ENCODE measurements at regions not wholly inside any gene's neighbourhood (a gene's known extent, or its start where the extent isn't known, plus 50 kb on each side); places are given as distances from the start of the nearest gene placed in this dataset.

DNA sequence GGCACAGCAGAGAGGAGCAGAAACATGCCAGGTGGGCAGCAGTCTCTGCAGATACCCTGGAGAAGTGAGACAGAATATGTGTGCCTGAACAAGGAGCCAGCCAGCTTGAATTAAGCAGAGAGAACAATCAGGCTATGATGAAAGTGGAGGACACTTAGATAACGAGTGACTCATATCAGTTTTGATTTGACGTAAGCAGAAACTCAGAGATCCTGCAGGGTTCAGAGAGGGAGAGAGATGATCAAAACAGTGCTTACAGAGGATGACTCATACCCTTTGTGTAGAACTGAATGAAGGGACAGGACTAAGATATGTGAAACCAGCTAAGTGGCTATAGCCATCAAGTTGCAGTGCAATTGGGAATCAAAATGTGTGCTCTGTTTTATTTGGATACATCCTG is 300.7 kb downstream of the TENT5A start:
- no peak overlapping the region for H3K27ac ChIP-seq (ENCODE audit: low read depth, low read length)
- 0 out of 2 replicates have a peak overlapping the region, but pooled peaks have one; percentile 16 for H3K9ac ChIP-seq (ENCODE audit: low read length)
- CTCF ChIA-PET = no interaction called here
- peaks cover 5 to 32% of the 10 kb centered on the region in 2 experiments; a peak in 3 of 4 replicates for H3K4me1 ChIP-seq (ENCODE audit: control insufficient read depth in 1 of 2, insufficient read depth in 2 of 2, low read length in 2 of 2)
- no peaks in the 10 kb centered on the region for H4K20me1 ChIP-seq (ENCODE audit: insufficient read depth)
- peak; percentile 98 for DNase-seq (ENCODE audit: low read depth, low spot score)
- H3K4me2 ChIP-seq (ENCODE audit: low read length) = peak overlapping the region; percentile 69
- no TSS peak for BruUV-seq (replicated peaks)
- POLR2A ChIA-PET = interaction anchor here (1.3 to 1.5 kb wide), 2 partner anchors 8 to 301 kb away, joined by 4 to 6 read pairs; partner anchors contain the start of gene TENT5A
- H2AFZ ChIP-seq (ENCODE audit: low read depth, low read length, poor library complexity, severe bottlenecking) = peak overlapping the region; percentile 80
- TF ChIP-seq YY1 (IDR thresholded peaks at IDR 0.05; ENCODE audit: extremely low read depth, insufficient replicate concordance, low read depth, low read length) (peak; percentile 19), FOSL1 (IDR thresholded peaks at IDR 0.05; ENCODE audit: low read depth) (peak; percentile 94), ZFX (IDR thresholded peaks at IDR 0.05) (no peak), JUND (IDR thresholded peaks at IDR 0.05) (peak; percentile 95), SP1 (IDR thresholded peaks at IDR 0.05; ENCODE audit: low read depth) (peak; percentile 84), CBX3 (IDR thresholded peaks at IDR 0.05; ENCODE audit: low read depth) (peak; percentile 98), RAD21 (IDR thresholded peaks at IDR 0.05; ENCODE audit: low read depth) (0 out of 2 replicates have a peak, but pooled peaks have one; percentile 16), CEBPB (IDR thresholded peaks at IDR 0.05; ENCODE audit: low read depth) (peak; percentile 88), POLR2AphosphoS5 (IDR thresholded peaks at IDR 0.05; ENCODE audit: low read depth, low read length) (peak; percentile 59), ZNF274 (IDR thresholded peaks at IDR 0.05; ENCODE audit: low read depth, low read length) (no peak), TCF7L2 (IDR thresholded peaks at IDR 0.05; ENCODE audit: borderline replicate concordance, extremely low read depth, insufficient read depth, insufficient read length) (peak; percentile 92), ELF1 (IDR thresholded peaks at IDR 0.05; ENCODE audit: borderline replicate concordance, low read depth) (no peak), EZH2 (IDR thresholded peaks at IDR 0.05) (no peak)
- TF ChIP-seq, protein P1, sequence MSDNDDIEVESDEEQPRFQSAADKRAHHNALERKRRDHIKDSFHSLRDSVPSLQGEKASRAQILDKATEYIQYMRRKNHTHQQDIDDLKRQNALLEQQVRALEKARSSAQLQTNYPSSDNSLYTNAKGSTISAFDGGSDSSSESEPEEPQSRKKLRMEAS (IDR thresholded peaks at IDR 0.05) = peak; percentile 34; the same call in 1 of the 2 replicates
- TF ChIP-seq, protein P2, sequence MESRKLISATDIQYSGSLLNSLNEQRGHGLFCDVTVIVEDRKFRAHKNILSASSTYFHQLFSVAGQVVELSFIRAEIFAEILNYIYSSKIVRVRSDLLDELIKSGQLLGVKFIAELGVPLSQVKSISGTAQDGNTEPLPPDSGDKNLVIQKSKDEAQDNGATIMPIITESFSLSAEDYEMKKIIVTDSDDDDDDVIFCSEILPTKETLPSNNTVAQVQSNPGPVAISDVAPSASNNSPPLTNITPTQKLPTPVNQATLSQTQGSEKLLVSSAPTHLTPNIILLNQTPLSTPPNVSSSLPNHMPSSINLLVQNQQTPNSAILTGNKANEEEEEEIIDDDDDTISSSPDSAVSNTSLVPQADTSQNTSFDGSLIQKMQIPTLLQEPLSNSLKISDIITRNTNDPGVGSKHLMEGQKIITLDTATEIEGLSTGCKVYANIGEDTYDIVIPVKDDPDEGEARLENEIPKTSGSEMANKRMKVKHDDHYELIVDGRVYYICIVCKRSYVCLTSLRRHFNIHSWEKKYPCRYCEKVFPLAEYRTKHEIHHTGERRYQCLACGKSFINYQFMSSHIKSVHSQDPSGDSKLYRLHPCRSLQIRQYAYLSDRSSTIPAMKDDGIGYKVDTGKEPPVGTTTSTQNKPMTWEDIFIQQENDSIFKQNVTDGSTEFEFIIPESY (IDR thresholded peaks at IDR 0.05; ENCODE audit: extremely low read depth, insufficient replicate concordance, low read length) = peak; percentile 48
- TF ChIP-seq, protein P3, sequence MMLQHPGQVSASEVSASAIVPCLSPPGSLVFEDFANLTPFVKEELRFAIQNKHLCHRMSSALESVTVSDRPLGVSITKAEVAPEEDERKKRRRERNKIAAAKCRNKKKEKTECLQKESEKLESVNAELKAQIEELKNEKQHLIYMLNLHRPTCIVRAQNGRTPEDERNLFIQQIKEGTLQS (IDR thresholded peaks at IDR 0.05) = peak; percentile 66
- H3K36me3 ChIP-seq (ENCODE audit: control insufficient read depth in 1 of 2, insufficient read depth in 2 of 2, low read length in 2 of 2) = no peaks in the 10 kb centered on the region
- intact Hi-C loops (cut with micrococcal nuclease) = no loop called here
- H3K79me2 ChIP-seq (ENCODE audit: insufficient read depth, low read length) = no peaks in the 10 kb centered on the region
- H3K27me3 ChIP-seq (ENCODE audit: insufficient read depth, low read length) = no peaks in the 10 kb centered on the region
- H3K4me3 ChIP-seq (replicated peaks in 1 of 2; ENCODE audit: low read depth in 1 of 2, low read length in 2 of 2) = peak overlapping the region in 1 of 2 experiments; percentile 11; a peak in 1 of 4 replicates
- peak; percentile 93 for ATAC-seq
- no peaks in the 10 kb centered on the region for H3K9me3 ChIP-seq (ENCODE audit: control insufficient read depth in 1 of 2, insufficient read depth in 1 of 2, low read depth in 1 of 2, low read length in 2 of 2)
- RAD21 ChIA-PET (ENCODE audit: low non-redundant PET in 1 of 2, low total read pairs in 2 of 2, uncharacterized antibody in 2 of 2, unreplicated experiment in 2 of 2) = no interaction called here
- no peaks in the 10 kb centered on the region for H3K9me2 ChIP-seq (ENCODE audit: insufficient read depth)
